B cell (primary cell): ENCODE measurements at regions not wholly inside any gene's neighbourhood (a gene's known extent, or its start where the extent isn't known, plus 50 kb on each side); places are given as distances from the start of the nearest gene placed in this dataset.

ENCODE experiments used
- ATAC-seq: fragments of 200-7000 bp; cut with Tn5 transposase; one replicate; pipeline ENCODE4 v1.10.0; 2021; ENCODE audit warnings: low read depth, mild to moderate bottlenecking, moderate number of reproducible peaks, moderate library complexity
- CTCF ChIA-PET: fragments of 350-600 bp; sonication (Branson Sonifier 250); formaldehyde crosslinking; loops from one replicate; lab custom pipeline; 2021; ENCODE audit warnings: antibody characterized with exemption, inconsistent platforms; lab: Charles Lee
- POLR2A ChIA-PET: fragments of 350-600 bp; sonication (Branson Sonifier 250); formaldehyde crosslinking; loops from one replicate; lab custom pipeline; 2021; ENCODE audit warnings: antibody characterized with exemption; lab: Charles Lee
- DNase-seq: peaks from one replicate; pipeline ENCODE4 v3.0.0; 2013
- H2AFZ ChIP-seq: 2 replicates; pipeline ENCODE4 v1.6.1; 2012; ENCODE audit warnings: mild to moderate bottlenecking, low read depth, low read length; ENCODE audit not compliant: insufficient read depth, poor library complexity, severe bottlenecking
- H3K27ac ChIP-seq, 2 donors: 1 replicate in 1 of 2; 2 replicates in 1 of 2; pipeline ENCODE4 v1.5.1; 2012 to 2013; ENCODE audit warnings: low read length in 2 of 2, mild to moderate bottlenecking in 2 of 2, moderate library complexity in 1 of 2
- H3K27me3 ChIP-seq, 4 experiments: fragments of 200-600 bp in 1 of 4; sonication (generic) in 1 of 4; replicated peaks in 1 of 4; 1 replicate in 2 of 4; 2 replicates in 2 of 4; pipeline versions ENCODE4 v1.6.1 to v1.7.0; 2013 to 2016; ENCODE audit warnings: low read length in 3 of 4, mild to moderate bottlenecking in 2 of 4, mixed read lengths in 1 of 4, moderate library complexity in 1 of 4; ENCODE audit not compliant: insufficient read depth in 4 of 4, control insufficient read depth in 3 of 4; ENCODE audit errors: control extremely low read depth in 1 of 4
- H3K36me3 ChIP-seq, 2 experiments: replicated peaks in 1 of 2; 1 replicate in 1 of 2; 2 replicates in 1 of 2; pipeline versions ENCODE4 v1.6.1 to v1.7.1; 2013; ENCODE audit warnings: low read length in 1 of 2; ENCODE audit not compliant: insufficient read depth in 2 of 2, control insufficient read depth in 1 of 2; ENCODE audit errors: control extremely low read depth in 1 of 2, extremely low read depth in 1 of 2
- H3K4me1 ChIP-seq, 2 donors: fragments of 200-600 bp in 1 of 2; sonication (generic) in 1 of 2; 1 replicate in 1 of 2; 2 replicates in 1 of 2; pipeline versions ENCODE4 v1.5.1 to v1.6.1; 2013 to 2017; ENCODE audit warnings: low read length in 2 of 2; ENCODE audit not compliant: control insufficient read depth in 2 of 2, insufficient read depth in 2 of 2
- H3K4me2 ChIP-seq: replicated peaks from 2 replicates; pipeline ENCODE3; 2012; ENCODE audit warnings: mild to moderate bottlenecking, low read depth, low read length; ENCODE audit not compliant: poor library complexity, severe bottlenecking
- H3K4me3 ChIP-seq, 5 experiments: fragments of 200-600 bp in 1 of 5; sonication (generic) in 1 of 5; 1 replicate in 3 of 5; 2 replicates in 2 of 5; pipeline versions ENCODE4 v1.5.1 to v1.7.0; 2011 to 2016; ENCODE audit warnings: low read length in 4 of 5, mild to moderate bottlenecking in 4 of 5, low read depth in 2 of 5, control low read depth in 1 of 5, moderate library complexity in 1 of 5; ENCODE audit not compliant: insufficient read depth in 1 of 5; ENCODE audit errors: control extremely low read depth in 1 of 5, extremely low read depth in 1 of 5
- H3K79me2 ChIP-seq: fragments of 200-600 bp; sonication (generic); one replicate; pipeline ENCODE4 v1.6.0; 2016; ENCODE audit warnings: low read length; ENCODE audit not compliant: control insufficient read depth, insufficient read depth
- H3K9ac ChIP-seq: fragments of 200-600 bp; sonication (generic); 2 replicates; pipeline ENCODE4 v1.6.1; 2017; ENCODE audit warnings: mild to moderate bottlenecking, low read length, moderate library complexity
- H3K9me3 ChIP-seq, 3 donors: one replicate each; pipeline versions ENCODE4 v1.6.1 to v1.7.1; 2013; ENCODE audit warnings: low read length in 2 of 3; ENCODE audit not compliant: control insufficient read depth in 2 of 3, insufficient read depth in 1 of 3; ENCODE audit errors: control extremely low read depth in 1 of 3
- H4K20me1 ChIP-seq: 2 replicates; pipeline ENCODE4 v1.6.0; 2012; ENCODE audit warnings: mild to moderate bottlenecking, low read length; ENCODE audit not compliant: insufficient read depth, control insufficient read depth, poor library complexity, severe bottlenecking
- H3K27ac Mint-ChIP-seq: one replicate; pipeline ENCODE4 v1.8.0; 2021; ENCODE audit warnings: mixed read lengths
- H3K27me3 Mint-ChIP-seq: one replicate; pipeline ENCODE4 v1.8.0; 2021; ENCODE audit warnings: mixed read lengths
- H3K4me1 Mint-ChIP-seq: one replicate; pipeline ENCODE4 v1.8.0; 2021; ENCODE audit warnings: mixed read lengths
- H3K4me3 Mint-ChIP-seq: one replicate; pipeline ENCODE4 v1.8.0; 2021; ENCODE audit warnings: mixed read lengths
- H3K9me3 Mint-ChIP-seq: one replicate; pipeline ENCODE4 v1.8.0; 2022; ENCODE audit warnings: mixed read lengths; ENCODE audit not compliant: insufficient read depth
- CTCF ChIP-seq: fragments of 200-600 bp; IDR thresholded peaks from one replicate; pipeline ENCODE4 v1.8.0; 2022; ENCODE audit warnings: antibody characterized with exemption, mild to moderate bottlenecking
- EZH2 ChIP-seq: IDR thresholded peaks from 2 replicates; pipeline ENCODE4 v1.6.1; 2012; ENCODE audit warnings: borderline replicate concordance, low read depth, mild to moderate bottlenecking, moderate library complexity, low read length; ENCODE audit not compliant: insufficient read depth, poor library complexity, severe bottlenecking
- WGBS: methylation state at CpG from one replicate; pipeline ENCODE4 v1.1.5; 2013; ENCODE audit warnings: missing lambda C conversion rate; ENCODE audit not compliant: insufficient coverage; 5-methylcytosine and 5-hydroxymethylcytosine counted together
- intact Hi-C: fragments of 100-400 bp; cut with micrococcal nuclease; formaldehyde crosslinking; loops from one replicate; pipeline ENCODE4 v1.10.0; 2022

DNA sequence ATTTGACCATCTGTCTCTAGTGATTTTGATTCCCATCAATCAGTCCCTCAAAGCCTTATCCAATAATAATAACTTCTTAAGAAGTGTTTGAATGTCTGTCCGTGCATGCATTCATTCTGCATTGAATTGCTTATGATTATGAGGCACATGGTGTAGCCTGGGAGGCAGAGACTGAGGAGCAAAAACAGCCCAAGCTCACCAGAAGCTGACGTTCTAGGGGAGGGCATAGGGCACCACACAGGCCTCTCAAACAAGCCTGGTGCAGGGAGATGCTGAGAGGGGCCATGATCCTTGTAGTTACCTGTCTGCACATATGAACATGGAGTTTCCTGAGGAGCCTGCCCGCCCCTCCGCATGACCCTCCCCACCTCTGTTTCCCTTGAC is 89.2 kb upstream of the POMGNT2 start:
- Histone ChIP-seq H4K20me1 (no peaks in the 10 kb centered on the region), H3K4me2 (no peak overlapping the region), H3K4me3 (no peak overlapping the region), H3K9me3 (peaks cover 0 to 3% (median 0%) of the 10 kb centered on the region in 3 donors), H3K79me2 (no peaks in the 10 kb centered on the region), H3K4me1 (no peaks in the 10 kb centered on the region), H2AFZ (no peak overlapping the region), H3K27ac (no peak overlapping the region), H3K36me3 (no peaks in the 10 kb centered on the region), H3K27me3 (peaks cover 0 to 4% (median 0%) of the 10 kb centered on the region in 4 experiments), H3K9ac (no peak overlapping the region)
- no peak overlapping the region for H3K4me3 Mint-ChIP-seq
- no peak overlapping the region for H3K27ac Mint-ChIP-seq
- WGBS: 78% methylated on average over 3 of the region's 4 CpGs
- H3K27me3 Mint-ChIP-seq: peaks cover 40% of the 10 kb centered on the region
- DNase-seq: no peak
- CTCF ChIA-PET: no interaction called here
- no peaks in the 10 kb centered on the region for H3K4me1 Mint-ChIP-seq
- POLR2A ChIA-PET: no interaction called here
- intact Hi-C loops: no loop called here
- no peak for ATAC-seq
- H3K9me3 Mint-ChIP-seq: peaks cover 9% of the 10 kb centered on the region
- no peak for TF ChIP-seq CTCF
- TF ChIP-seq EZH2: no peak

DNA sequence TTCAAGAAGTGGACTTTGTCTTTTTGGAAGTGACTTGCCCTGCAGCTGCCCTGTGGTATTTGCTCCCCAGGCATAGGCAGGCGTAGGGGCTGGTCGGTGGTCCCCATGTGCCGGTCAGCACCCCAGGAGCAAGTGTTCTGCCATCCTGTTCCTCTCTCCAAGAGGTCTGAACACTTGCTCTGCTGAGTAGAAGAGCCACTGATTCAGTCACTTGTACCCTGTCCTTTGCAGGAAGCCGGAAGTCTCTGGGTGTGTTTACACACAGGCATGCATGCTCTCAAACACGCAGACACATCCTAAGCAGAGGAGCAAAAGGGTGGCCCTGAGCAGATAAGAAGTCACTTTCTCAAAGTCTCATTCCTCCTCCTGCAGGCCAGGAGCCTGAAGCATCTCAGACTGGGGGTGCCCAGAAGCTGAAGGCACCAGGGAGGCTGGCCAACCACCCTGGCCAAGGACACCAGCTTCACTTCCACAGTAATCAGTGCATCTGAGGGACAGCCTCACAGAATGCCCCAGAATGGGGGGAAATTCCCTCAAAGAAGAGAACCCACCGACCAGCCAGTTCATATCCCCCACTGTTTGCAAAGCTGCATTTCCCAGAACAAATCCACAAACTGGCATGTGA is 88.7 kb upstream of the POMGNT2 start:
- POLR2A ChIA-PET: no interaction called here
- Histone ChIP-seq H3K27ac (no peak overlapping the region), H3K79me2 (no peaks in the 10 kb centered on the region), H4K20me1 (no peaks in the 10 kb centered on the region), H3K27me3 (peaks cover 0 to 4% (median 0%) of the 10 kb centered on the region in 4 experiments), H3K4me3 (no peak overlapping the region), H3K4me2 (no peak overlapping the region), H3K36me3 (no peaks in the 10 kb centered on the region), H3K4me1 (no peaks in the 10 kb centered on the region), H3K9me3 (peaks cover 0 to 3% (median 0%) of the 10 kb centered on the region in 3 donors), H2AFZ (no peak overlapping the region), H3K9ac (no peak overlapping the region)
- Mint-ChIP-seq H3K4me1 (no peaks in the 10 kb centered on the region), H3K4me3 (no peak overlapping the region), H3K27me3 (peaks cover 40% of the 10 kb centered on the region), H3K27ac (no peak overlapping the region), H3K9me3 (peaks cover 7% of the 10 kb centered on the region)
- CTCF ChIA-PET: no interaction called here
- TF ChIP-seq CTCF: no peak
- TF ChIP-seq EZH2: no peak
- intact Hi-C loops: no loop called here
- DNase-seq: no peak
- ATAC-seq: no peak
- WGBS: 83% methylated on average over 6 of the region's 6 CpGs
